Myocyte (in vitro differentiated cells): ENCODE measurements at regions not wholly inside any gene's neighbourhood (a gene's known extent, or its start where the extent isn't known, plus 50 kb on each side); places are given as distances from the start of the nearest gene placed in this dataset.
"Not testable (repeated sequence)": the region's sequence is repeated elsewhere in the genome, so short reads cannot be mapped to it uniquely, and the experiment has no call there.

Experiments
- DNase-seq: peaks from one replicate; pipeline ENCODE4 v3.0.0-alpha.2; 2012; ENCODE audit warnings: low read depth

DNA sequence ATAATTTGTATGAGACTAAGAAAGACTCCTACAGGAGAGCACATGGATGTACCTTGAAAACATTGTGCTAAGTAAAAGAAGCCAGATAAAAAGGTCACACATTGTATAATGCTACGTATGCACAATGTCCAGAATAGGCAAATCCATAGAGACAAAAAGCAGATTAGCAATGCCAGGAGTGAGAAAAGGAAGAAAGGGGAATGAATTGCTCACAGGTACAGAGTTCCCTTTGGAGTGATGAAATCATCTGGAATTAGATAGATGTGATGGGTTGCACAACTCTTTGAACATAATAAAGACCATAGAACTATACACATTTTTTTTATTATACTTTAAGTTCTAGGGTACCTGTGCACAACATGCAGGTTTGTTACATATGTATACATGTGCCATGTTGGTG, 1218.9 kb upstream of the TMEM132C start:
- DNase-seq: no peak

GRCh38 chr12:127048525-127048924, 1218.4 kb upstream of the TMEM132C start:
- DNase-seq: not testable (repeated sequence)

DNA sequence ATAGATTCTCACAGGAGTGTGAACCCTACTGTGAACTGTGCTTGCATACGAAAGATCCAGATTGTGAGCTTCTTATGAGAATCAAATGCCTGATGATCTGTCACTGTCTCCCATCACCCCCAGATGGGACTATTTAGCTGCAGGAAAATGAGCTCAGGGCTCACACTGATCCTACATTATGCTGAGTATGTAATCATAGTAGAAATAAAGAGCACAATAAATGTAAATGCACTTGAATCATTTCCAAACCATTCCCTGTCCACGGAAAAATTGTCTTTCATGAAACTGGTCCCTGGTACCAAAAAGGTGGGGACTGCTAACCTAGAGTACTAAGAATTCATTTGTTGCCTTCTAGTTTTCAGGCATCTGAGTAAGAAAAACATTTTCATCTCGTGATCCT, 1215.8 kb upstream of the TMEM132C start:
- no peak for DNase-seq

DNA sequence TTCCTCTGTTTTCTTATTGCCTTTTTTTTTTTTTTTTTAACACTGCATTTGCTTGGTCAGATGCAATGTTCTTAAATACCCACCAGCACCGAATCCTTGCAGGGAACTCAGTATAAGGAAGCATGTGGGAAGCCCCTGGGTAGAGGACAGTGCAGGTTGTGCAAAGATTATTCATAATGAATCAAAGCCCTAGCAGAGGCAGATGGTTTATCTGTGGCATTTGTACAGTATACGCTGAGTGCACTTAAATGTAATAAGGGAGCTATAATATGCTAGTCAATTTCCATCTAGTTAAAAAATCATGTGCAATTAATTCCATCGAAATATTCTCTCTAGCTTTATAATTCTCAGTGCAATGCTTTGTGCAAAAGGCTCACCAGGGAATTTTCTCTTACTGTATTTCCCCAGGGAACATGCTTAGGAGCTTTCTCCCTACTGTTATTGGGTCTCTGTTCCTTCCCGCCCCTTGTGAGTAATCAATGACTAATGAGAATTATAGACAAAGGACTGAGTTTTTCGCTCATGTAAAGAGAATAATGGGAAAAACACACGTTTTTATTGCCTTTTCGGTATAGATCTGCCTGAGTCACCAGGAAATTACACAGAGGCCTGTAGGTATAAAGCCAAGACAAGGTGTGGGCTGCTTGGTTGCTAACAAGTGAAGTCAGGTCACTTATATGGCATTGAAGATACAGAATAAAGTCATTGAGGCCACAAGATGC, 1214.3 kb upstream of the TMEM132C start:
- no peak for DNase-seq

GRCh38 chr12:127054531-127054930, 1212.4 kb upstream of the TMEM132C start:
- no peak for DNase-seq

DNA sequence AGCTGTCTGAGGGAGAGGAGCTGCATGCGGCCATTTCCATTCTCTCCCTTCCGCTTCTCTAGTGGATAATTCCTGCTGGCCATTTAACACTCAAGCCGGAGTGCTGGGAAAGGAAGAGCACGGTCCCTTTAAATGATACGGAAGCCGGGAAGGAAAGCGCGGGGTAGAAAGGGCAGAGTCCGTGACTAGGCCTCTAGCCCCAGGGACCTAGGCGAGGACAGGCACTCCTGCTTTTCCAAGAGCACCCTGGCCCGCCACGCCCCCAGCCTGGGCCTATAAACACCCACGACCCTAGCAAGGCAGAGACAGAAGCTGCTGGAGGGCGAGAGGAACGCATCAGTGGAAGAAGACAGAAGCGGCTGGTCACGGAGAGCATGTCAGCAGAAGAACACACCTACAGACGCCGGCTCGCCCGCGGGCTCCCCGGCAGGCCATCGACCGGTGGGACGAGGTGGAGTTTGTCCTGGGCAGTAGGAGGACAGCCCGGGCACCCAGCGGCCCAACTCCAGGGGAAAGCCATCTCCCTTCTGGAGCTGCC, 1206.6 kb upstream of the TMEM132C start:
- DNase-seq: no peak

DNA sequence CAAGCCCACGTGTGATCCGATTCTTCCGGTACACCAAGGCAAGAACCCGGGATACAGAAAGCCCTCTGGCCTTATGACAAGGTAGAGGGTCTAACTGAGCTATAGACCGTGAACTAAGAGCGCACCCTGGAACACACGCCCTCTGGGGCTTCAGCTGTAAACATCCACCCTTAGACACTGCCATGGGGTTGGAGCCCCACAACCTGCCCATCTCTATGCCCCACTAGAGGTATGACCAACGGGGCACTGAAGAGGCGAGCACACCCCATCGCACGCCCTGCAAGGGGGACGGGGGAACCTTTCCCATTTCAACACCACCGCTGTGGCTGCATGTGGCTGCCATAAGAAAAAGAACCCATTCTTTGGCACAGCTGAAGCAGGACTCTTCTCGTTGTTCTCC, 1206.0 kb upstream of the TMEM132C start:
- DNase-seq: no peak

DNA sequence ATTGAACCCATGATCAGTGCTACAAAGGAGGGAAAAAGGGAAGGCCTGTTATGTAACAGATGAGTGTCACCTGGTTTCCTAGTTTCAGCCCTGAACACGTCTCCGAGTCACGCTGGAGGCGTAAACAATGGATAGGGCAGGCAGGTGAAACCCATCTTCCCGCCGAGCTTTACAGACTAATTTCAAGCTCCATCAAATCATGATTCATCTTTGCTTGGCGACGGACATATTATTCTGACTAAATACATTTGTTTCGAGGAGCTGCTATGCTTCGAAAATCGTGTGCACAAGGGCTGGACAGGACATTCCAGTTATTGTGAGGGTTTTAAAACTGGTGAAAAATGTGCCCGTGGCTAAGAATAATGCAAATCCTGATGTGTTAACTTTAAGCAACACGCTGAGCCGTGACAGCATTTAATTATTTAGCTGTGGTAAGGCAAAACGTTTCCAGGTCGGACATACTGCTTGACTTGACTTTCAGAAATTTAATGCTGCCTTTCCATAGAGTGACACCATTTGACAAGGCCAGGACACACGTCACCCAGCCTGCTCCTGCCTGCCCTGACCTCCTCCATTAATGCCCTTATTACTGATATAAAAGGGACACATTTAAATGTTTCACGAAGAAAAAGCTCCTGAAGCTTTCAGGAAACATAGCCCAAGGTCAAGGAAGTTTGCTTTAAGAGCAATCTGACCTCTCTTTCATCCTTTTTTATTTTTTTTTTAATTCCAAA, 1203.5 kb upstream of the TMEM132C start:
- DNase-seq: no peak

DNA sequence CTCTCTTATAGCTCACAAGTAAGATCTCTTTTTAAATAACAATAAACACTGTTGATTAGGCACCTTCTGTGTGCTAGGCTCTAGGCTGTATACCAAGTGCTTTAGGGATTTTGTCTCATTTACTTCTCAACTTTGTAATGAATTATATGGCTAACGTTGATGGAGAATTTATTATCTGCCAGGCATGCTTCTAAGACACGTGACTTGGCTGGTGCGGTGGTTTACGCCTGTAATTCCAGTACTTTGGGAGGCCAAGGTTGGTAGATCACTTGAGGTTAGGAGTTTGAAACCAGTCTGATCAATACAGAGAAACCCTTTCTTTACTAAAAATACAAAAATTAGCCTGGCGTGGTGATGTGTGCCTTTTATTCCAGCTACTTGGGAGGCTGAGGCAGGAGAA, 1202.8 kb upstream of the TMEM132C start:
- no peak for DNase-seq

- no peak for DNase-seq
Measured at GRCh38 chr12:127065595-127065994, 1201.4 kb upstream of the TMEM132C start.

DNA sequence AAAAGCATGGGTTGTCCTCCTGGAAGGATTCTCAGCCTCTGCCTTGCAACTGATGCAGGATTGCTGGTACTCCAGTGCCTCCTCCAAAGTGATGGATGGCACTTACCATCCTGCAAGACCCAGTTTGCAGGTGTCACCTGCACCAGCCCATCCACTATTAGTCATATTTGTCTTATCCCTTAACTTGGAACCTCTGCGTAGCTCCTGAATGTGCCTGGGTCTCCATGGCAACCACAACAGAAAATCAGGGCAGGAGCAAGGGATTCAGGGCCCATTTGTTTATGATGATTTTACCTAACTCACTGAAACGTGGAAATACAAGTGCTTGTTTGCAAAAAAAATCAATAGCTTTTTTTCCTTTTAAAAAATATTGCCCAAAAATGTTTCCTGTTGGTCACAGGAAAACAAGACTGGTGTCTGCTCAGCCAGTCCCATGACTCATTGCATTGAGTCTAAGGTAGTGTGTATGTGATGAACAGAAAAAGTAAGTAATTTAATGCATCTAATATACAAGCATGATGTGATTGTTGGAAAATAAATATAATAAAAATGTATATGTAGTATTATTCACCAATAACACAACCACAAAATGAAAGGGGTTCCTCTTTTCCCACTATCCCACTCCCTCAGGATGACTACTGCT, 1196.3 kb upstream of the TMEM132C start:
- no peak for DNase-seq

GRCh38 chr12:127074161-127074560, 1192.8 kb upstream of the TMEM132C start:
- no peak for DNase-seq

DNA sequence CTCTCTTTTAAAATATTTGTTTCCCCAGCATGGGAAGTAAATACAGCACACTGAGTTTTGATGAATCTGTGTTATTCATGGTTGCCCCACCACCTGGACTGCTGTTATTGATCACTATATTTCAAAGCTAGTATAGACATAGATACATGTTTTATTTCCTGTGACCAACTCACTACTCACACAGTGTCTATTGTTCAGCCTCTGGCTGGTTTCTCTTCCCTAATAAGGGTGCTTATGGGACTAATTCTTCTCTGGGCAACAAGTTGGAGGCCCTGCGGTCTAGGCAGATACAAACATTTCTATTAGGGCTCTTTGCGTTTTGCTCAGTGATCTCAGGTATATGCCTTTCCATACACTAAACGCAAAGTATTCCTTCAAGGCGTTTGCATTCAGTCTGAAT, 1191.0 kb upstream of the TMEM132C start:
- no peak for DNase-seq

- DNase-seq: no peak
Measured at GRCh38 chr12:127077262-127078045, 1189.5 kb upstream of the TMEM132C start.

DNA sequence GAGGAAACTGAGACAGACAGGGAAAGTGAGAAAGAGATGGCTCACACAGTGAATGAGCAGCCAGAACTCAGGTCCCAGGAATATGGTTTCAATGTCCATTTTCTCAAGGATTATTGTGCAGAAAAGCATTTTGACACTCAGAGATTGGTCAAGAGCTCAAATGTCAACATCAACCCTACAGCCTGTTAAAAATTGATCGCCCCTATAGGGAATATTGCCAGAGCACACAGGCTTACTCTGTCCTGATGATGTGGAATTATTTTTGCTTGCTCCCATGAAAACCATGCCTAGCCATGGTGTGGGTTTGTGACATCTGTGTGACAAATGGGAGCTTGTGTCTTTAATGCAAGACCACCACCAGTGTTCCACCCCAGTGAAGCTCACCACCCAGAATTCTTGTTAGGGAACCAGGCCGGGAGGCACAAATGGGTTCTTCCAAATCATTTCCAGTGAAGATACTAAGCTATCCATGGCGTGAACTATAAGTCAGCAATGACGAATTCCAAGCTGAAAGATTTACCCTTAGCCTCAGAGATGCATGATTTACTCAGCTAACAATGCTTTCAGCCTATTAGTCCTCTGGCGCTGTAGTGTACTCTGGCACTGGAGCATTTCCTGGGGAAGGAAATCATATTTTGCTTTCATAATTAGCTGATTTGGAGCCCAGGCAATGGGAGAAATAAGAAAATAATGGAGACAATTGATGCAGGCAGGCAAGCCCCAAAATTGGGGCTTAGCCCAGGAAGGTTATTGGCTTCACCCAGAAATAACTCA, 1188.2 kb upstream of the TMEM132C start:
- DNase-seq: no peak

GRCh38 chr12:127079636-127080035, 1187.3 kb upstream of the TMEM132C start:
- DNase-seq: no peak

GRCh38 chr12:127081058-127081457, 1185.9 kb upstream of the TMEM132C start:
- DNase-seq: no peak

- peak; percentile 82 for DNase-seq
Measured at GRCh38 chr12:127083008-127083949, 1183.7 kb upstream of the TMEM132C start.

- peak; percentile 53 for DNase-seq
Measured at GRCh38 chr12:127101076-127101475, 1165.9 kb upstream of the TMEM132C start.
